ENCODE measurements at regions not wholly inside any gene's neighbourhood (a gene's known extent, or its start where the extent isn't known, plus 50 kb on each side); places are given as distances from the start of the nearest gene placed in this dataset.

- TF ChIP-seq POLR2A (IDR thresholded peaks at IDR 0.05) (no peak), POLR2AphosphoS5 (IDR thresholded peaks at IDR 0.05) (no peak), EP300 (IDR thresholded peaks at IDR 0.05; ENCODE audit: low read depth) (no peak)
- TF ChIP-seq, protein P1, sequence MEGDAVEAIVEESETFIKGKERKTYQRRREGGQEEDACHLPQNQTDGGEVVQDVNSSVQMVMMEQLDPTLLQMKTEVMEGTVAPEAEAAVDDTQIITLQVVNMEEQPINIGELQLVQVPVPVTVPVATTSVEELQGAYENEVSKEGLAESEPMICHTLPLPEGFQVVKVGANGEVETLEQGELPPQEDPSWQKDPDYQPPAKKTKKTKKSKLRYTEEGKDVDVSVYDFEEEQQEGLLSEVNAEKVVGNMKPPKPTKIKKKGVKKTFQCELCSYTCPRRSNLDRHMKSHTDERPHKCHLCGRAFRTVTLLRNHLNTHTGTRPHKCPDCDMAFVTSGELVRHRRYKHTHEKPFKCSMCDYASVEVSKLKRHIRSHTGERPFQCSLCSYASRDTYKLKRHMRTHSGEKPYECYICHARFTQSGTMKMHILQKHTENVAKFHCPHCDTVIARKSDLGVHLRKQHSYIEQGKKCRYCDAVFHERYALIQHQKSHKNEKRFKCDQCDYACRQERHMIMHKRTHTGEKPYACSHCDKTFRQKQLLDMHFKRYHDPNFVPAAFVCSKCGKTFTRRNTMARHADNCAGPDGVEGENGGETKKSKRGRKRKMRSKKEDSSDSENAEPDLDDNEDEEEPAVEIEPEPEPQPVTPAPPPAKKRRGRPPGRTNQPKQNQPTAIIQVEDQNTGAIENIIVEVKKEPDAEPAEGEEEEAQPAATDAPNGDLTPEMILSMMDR (IDR thresholded peaks at IDR 0.05): no peak
- Histone ChIP-seq H3K4me3 (no peak overlapping the region), H3K27ac (no peak overlapping the region), H3K36me3 (no peaks in the 10 kb centered on the region), H3K4me1 (no peaks in the 10 kb centered on the region), H3K9me3 (no peaks in the 10 kb centered on the region), H3K27me3 (no peaks in the 10 kb centered on the region)
- in situ Hi-C loops (cut with MboI; ENCODE audit: low pct_ligation_motif_present in 1 of 4, low pct_unique_long_range_greater_than_20kb in 1 of 4, low sequenced_read_pairs in 3 of 4): loop anchor here in 1 of 4 donors (25.0 kb wide), 1 partner anchor 488 kb away; no protein-coding TSS in a partner anchor
- DNase-seq: no peak
- intact Hi-C loops (cut with DNase I; ENCODE audit: low total_unique reads): loop anchor here (10.0 kb wide), 1 partner anchor 51 kb away; no protein-coding TSS in a partner anchor
- WGBS, 2 donors (ENCODE audit: low coverage in 1 of 2): 89 to 100% methylated on average over 1 to 2 of the region's 2 CpGs
Observed at GRCh38 chr15:56824175-56824574, 90.9 kb upstream of the ZNF280D start.

DNA sequence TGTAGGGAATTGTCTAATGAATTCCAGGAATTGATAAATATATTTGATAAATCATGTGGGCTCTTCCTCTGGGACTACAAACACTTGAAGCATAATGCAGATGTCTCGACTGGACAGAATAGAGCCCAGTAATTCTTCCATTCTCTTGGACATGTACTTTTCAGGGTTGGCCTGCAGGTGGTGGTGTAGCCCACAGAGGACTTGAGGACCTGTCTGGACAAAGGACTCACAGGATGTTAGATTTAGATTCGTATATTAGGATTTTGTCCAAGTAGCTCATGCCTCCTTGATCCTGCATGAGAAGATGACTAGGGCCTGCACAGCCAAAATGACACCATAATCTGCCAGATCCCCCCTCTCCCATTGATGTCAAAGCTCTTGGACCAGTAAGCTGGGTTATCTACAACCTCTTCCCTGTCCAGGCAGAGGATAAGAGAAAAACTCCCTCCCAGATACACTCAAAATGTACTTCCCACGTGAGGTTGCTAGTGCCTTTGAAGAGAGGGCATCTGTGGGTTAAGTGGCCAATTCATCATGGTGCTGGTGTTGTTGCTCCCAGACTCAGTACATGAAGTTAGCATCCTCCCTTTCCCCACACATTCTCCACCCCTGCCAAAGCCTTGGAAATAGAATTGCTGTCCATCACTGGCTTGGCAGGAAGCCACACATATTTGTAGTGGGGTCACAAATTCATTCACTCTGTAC, 88.6 kb upstream of the ZNF280D start:
- H3K9me3 ChIP-seq: no peaks in the 10 kb centered on the region
- 0 to 43% methylated on average over 1 to 3 of the region's 3 CpGs for WGBS, 2 donors (ENCODE audit: low coverage in 1 of 2)
- TF ChIP-seq, protein P1 (IDR thresholded peaks at IDR 0.05): peak; percentile 63 to 73 (median 70)
- TF ChIP-seq POLR2A (IDR thresholded peaks at IDR 0.05) (no peak), POLR2AphosphoS5 (IDR thresholded peaks at IDR 0.05) (no peak), EP300 (IDR thresholded peaks at IDR 0.05; ENCODE audit: low read depth) (no peak)
- peak; percentile 70 for DNase-seq
- no peaks in the 10 kb centered on the region for H3K27me3 ChIP-seq
- no peaks in the 10 kb centered on the region for H3K36me3 ChIP-seq
- intact Hi-C loops (cut with DNase I; ENCODE audit: low total_unique reads): loop anchor here (10.0 kb wide), 1 partner anchor 53 kb away; no protein-coding TSS in a partner anchor
- no peak overlapping the region for H3K27ac ChIP-seq
- peaks cover 0 to 7% (median 0%) of the 10 kb centered on the region in 4 donors for H3K4me1 ChIP-seq
- no peak overlapping the region for H3K4me3 ChIP-seq
- in situ Hi-C loops (cut with MboI; ENCODE audit: low pct_ligation_motif_present in 1 of 4, low pct_unique_long_range_greater_than_20kb in 1 of 4, low sequenced_read_pairs in 3 of 4): loop anchor here in 1 of 4 donors (25.0 kb wide), 1 partner anchor 490 kb away; no protein-coding TSS in a partner anchor

DNA sequence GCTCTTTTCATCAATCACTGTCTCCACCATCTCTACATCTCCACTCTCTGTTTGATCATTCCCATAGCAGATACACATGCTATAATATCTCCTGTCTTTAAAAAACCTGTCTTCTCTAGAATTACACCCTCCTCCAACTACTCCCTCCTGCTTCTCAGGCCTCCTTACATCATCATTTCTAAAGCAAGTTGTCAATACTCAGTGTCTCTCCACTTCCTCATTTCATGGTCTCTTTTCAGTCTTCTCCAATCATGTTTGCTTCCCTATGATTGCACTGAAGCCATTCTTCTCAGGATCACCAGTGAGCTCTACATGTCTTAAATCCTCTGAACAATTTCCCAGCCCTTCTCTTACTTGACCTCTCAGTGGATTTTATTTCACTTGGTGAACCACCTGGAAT, 87.0 kb upstream of the ZNF280D start:
- TF ChIP-seq EP300 (IDR thresholded peaks at IDR 0.05; ENCODE audit: low read depth) (no peak), POLR2A (IDR thresholded peaks at IDR 0.05) (no peak), POLR2AphosphoS5 (IDR thresholded peaks at IDR 0.05) (no peak)
- TF ChIP-seq, protein P1 (IDR thresholded peaks at IDR 0.05): no peak
- H3K4me3 ChIP-seq: no peak overlapping the region
- intact Hi-C loops (cut with DNase I; ENCODE audit: low total_unique reads): loop anchor here (10.0 kb wide), 1 partner anchor 54 kb away; no protein-coding TSS in a partner anchor
- peaks cover 0 to 13% (median 0%) of the 10 kb centered on the region in 4 donors for H3K4me1 ChIP-seq
- no peak for DNase-seq
- H3K36me3 ChIP-seq: no peaks in the 10 kb centered on the region
- in situ Hi-C loops (cut with MboI; ENCODE audit: low pct_ligation_motif_present in 1 of 4, low pct_unique_long_range_greater_than_20kb in 1 of 4, low sequenced_read_pairs in 3 of 4): loop anchor here in 1 of 4 donors (25.0 kb wide), 1 partner anchor 492 kb away; no protein-coding TSS in a partner anchor
- no peak overlapping the region for H3K27ac ChIP-seq
- H3K27me3 ChIP-seq: no peaks in the 10 kb centered on the region
- H3K9me3 ChIP-seq: no peaks in the 10 kb centered on the region

DNA sequence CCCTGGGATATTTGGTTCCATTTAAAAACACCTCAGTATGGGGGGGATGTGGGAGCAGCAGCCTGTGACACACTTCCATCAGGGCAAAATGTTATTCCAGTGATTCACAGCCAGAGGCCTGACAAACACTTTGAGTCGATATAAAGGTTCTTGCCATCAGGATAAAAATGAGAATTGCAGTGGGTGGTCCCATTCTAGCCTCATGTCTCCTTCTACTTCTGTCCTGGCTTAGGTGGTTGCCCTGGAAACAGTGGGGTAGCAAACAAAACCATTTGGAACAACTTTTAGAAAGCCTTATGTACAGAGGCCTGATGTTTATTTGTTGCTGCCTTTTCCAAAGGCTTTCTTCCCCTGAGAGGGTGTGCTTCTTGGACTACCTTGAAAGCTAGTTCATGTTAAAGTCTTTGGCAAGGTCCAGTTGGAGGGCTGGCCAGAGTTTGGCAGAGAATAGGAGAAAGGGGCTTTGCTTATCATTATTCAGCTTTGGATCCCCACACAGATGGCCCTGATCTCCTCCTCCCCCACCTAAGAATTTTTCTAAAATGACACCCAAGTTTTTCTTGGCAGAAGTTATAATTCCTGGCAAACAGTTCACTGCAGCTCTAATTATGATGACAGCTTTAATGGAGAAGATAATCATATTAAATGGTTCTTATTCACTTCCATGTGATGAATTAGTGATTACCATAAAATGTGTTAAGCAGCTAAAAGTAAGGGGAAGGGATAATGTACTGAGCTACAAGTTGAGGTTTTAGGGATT, 84.2 kb upstream of the ZNF280D start:
- H3K9me3 ChIP-seq: no peaks in the 10 kb centered on the region
- peaks cover 0 to 13% (median 0%) of the 10 kb centered on the region in 4 donors for H3K4me1 ChIP-seq
- no peak for DNase-seq
- H3K4me3 ChIP-seq: no peak overlapping the region
- WGBS, 2 donors (ENCODE audit: low coverage in 1 of 2): 83% methylated on average over 1 of the region's 1 CpG; no CpG with 5 or more reads in 1 of the 2 donors
- H3K27me3 ChIP-seq: no peaks in the 10 kb centered on the region
- H3K36me3 ChIP-seq: no peaks in the 10 kb centered on the region
- in situ Hi-C loops (cut with MboI; ENCODE audit: low pct_ligation_motif_present in 1 of 4, low pct_unique_long_range_greater_than_20kb in 1 of 4, low sequenced_read_pairs in 3 of 4) (loop anchor here in 1 of 4 donors (25.0 kb wide), 1 partner anchor 495 kb away; no protein-coding TSS in a partner anchor), intact Hi-C loops (cut with DNase I; ENCODE audit: low total_unique reads) (no loop called here)
- TF ChIP-seq, protein P1 (IDR thresholded peaks at IDR 0.05): no peak
- TF ChIP-seq POLR2A (IDR thresholded peaks at IDR 0.05) (no peak), EP300 (IDR thresholded peaks at IDR 0.05; ENCODE audit: low read depth) (no peak), POLR2AphosphoS5 (IDR thresholded peaks at IDR 0.05) (no peak)
- no peak overlapping the region for H3K27ac ChIP-seq
